ENCODE measurements at regions not wholly inside any gene's neighbourhood (a gene's known extent, or its start where the extent isn't known, plus 50 kb on each side); places are given as distances from the start of the nearest gene placed in this dataset.
"Not testable (repeated sequence)": the region's sequence is repeated elsewhere in the genome, so short reads cannot be mapped to it uniquely, and the experiment has no call there.

DNA sequence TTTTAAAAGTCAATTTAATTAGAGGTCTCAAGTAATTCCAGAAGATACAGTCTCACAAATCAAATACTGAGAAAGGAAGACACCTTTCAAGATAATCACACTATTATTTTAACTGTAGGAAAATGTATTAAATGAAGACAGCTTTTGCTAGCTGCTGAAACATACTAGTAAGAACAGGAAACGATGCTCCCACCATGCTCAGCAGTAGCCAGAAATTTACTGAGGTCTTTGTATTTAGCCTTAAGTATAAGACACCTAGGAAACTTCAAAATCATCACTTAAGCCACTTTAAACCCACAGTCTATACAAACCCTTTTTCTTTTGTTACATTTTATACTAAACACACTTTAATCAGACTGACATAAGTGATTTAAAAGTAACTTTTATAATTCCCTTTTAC is 72.7 kb upstream of the NPIPB12 start:
- DNase-seq (ENCODE audit: low read depth) = not testable (repeated sequence)

DNA sequence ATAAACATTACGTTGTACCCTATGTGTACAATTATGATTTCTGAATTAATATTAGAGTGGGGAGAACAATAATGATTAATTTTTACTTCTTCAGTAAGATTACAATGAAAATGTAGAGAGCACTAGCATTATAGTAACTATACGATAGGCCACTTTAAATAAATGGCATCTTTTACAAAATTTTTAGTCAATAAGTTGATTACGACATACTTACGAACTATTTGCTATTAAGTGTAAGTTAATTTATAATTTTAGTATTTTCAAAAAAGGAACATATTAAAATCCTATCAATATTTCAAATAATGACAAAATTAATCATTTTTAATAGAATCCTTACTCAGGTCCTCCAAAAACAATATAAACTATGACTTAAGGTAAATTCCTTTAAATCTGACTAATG is 75.6 kb upstream of the NPIPB12 start:
- not testable (repeated sequence) for DNase-seq (ENCODE audit: low read depth); H3K4me3 ChIP-seq (ENCODE audit: low read depth, low read length)

More for the DNA sequence above, 72.7 kb upstream of the NPIPB12 start:
- not testable (repeated sequence) for H3K4me3 ChIP-seq (ENCODE audit: low read depth, low read length)

DNA sequence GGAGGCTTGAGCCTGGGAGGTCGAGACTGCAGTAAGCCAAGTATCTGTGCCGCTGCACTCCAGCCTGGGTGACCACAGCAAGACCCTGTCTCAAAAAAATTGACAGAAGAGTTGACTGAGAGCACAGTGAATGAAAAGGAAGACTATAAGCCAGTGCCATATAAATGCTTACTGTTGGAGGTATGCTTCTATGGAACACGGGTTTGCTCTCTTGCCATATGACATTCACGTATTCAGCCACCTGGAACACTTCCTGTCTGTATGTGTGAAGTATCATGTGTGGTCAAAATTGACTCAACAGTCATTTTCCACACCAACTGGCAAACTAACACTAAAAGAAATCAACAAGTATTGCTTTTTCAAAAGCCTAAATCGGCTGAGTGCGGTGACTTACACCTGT is 71.1 kb upstream of the SPN start:
- H3K4me3 ChIP-seq (ENCODE audit: low read depth, low read length); DNase-seq (ENCODE audit: low read depth): not testable (repeated sequence)

DNA sequence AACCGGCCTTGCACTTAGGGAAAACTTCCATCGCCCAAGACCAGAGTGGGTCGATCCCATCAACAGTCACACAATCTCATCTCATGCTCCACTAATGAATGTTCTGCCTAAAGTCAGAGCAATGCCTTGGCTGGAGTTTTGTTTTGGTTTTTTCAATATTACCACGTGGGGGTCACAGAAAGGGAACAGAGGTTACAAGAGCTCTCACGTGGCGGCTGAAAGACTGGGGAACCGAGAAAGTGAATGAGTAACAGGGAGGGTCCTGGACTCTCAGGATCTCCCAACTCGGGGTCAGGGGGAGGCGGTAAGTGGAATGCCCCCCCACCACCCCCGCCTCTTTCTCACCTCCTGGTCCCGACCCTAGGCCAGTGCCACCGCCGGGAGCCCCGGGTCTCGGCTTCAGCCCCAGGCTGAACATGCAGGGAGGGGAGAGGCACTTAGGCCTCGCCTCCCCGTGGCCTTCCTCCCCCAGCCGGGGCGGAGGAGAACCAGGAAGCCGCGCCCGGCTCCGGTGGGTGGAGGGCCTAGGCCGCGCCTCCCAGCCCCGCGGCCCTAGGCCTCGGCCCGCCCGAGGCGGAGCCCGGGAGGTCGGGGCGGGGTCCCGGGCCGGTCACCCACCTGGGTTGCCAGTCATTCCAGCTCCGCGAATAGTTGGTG is 68.7 kb upstream of the SPN start:
- H3K4me3 ChIP-seq (ENCODE audit: low read depth, low read length) = peak overlapping the region; percentile 70
- peak; percentile 75 for DNase-seq (ENCODE audit: low read depth)

DNA sequence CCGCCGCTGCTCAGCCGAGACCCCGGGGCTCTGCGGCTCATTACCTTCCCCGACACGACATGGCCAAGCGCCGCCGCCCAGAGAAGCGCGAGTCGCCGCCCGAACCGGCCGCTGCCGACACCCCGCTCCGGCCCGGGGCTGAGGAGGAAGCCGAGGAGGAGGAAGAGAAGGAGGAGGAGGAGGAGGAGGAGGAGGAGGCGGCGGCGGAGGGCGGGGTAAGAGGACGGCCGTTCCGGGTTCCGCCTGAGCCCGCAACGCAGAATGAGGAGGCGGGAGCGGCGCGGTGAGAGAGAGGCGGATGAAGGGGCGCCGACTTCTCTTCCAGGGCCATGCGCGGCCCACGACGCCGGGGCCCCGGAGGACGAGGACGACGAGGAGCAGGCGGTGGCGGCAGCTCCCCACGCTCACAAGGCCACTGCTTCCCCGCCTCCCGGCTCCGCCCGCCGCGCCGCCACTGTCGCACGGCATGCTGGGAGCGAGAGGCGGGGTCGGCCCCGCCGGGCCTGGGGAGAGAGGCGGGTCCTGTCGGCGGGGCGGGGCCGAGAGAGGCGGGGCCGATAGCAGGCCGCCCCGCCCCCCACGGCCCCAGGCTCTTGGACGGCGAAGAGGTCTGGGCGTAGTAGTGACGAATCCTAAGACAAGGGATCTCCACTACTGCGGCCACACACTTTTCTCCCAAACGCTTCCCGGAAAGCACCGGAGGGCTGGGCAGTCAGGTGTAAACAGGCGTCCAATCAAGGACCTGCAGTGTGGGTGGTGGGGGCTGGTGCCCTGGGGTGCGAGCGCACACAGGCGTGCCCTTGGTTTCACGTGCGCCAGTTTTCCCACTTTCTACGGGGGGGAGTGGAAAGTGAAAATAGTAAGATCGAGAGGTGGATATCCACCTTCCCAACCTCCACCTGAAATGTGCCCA is 67.9 kb upstream of the SPN start:
- peak; percentile 90 for DNase-seq (ENCODE audit: low read depth)
- H3K4me3 ChIP-seq (ENCODE audit: low read depth, low read length) = peak overlapping the region; percentile 70

DNA sequence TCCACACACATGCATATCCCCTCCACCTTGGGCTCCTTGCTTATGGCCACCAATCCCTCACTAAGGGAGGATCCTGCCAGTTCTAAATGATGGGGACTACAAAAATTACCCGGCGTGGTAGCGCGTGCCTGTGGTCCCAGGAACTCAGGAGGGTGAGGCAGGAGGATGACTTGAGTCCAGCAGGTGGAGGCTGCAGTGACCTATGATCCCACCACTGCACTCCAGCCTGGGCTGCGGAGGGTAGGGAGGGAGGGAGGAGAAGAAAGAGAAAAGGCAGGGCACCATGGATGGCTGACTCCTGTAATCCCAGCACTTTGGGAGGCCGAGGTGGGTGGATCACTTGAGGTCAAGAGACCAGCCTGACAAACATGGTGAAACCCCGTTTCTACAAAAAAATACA is 66.0 kb upstream of the SPN start:
- DNase-seq (ENCODE audit: low read depth); H3K4me3 ChIP-seq (ENCODE audit: low read depth, low read length): not testable (repeated sequence)

DNA sequence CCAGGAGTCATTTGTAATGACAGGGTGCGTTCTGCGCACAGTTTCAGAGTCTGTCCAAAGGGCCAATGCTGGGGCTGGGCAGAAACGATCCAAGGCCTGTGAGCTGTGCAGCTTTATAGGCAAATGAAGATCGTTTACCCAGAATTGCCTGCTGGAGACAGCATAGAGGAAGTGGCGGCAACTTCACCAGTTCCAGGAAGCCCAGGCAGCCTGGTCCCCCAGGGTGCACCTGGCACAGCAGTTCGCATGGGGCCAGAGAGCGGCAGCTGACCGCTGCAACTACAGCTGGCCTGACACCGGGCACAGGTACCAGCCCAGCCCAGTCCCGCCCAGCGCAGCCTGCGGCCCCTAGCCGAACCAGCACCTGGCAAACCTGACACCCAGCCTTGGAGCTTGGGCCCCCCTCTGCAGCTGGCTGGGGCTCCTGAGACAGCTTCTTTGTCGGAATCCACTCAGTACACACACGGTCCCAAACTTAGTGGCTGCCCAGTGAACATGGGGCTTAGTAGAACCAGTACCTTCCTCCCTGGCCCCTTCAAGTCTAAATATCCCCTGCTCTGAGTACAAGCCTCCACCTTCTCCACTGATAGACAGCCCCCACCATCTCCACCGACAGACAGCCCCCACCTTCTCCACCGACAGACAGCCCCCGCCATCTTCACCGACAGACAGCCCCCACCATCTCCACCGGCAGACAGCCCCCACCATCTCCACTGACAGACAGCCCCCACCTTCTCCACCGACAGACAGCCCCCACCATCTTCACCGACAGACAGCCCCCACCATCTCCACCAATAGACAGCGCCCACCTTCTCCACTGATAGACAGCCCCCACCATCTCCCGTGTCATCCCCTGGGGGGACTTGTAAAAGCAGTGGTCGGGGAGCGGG is 62.7 kb upstream of the SPN start:
- DNase-seq (ENCODE audit: low read depth) = peak; percentile 74
- H3K4me3 ChIP-seq (ENCODE audit: low read depth, low read length) = peak overlapping the region; percentile 44

DNA sequence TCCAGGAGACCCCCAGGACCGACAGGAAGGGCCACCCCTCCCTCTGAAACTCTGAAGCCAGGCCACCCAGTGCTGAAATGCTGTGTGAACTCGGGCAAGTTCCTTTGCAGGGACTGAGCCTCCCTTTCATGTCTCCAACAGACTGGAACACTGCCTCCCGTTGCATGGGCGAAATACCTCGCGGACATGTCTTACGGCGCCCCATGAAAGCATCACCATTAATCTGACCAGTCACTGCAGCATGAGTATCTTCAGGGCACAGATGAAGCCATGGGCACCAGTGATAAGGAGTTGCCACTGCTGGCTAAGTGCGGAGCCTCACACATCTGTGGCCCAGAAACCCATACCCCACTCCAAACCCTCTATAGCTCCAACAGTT is 60.8 kb upstream of the SPN start:
- H3K4me3 ChIP-seq (ENCODE audit: low read depth, low read length) = not testable (repeated sequence)
- peak; percentile 5 for DNase-seq (ENCODE audit: low read depth)

DNA sequence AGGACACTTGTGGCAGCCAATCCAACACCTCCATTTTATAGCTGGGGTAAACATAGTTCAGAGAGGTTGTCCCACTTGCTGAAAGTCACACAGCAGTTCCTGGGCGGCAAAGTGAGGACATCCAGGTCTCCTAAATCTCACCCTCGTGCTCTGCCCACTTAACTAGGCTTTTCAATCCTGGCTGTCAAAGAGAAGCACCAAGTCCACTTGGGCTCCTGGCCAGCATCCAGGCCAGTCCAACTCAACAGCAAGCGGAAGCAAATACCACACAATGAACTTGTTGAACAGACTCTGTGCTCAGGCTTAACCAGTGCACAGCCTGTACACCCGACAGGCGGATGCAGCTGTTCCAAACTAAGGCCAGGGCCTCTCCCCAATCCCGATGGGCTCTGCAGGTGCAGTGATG is 60.4 kb upstream of the SPN start:
- not testable (repeated sequence) for DNase-seq (ENCODE audit: low read depth); H3K4me3 ChIP-seq (ENCODE audit: low read depth, low read length)

DNA sequence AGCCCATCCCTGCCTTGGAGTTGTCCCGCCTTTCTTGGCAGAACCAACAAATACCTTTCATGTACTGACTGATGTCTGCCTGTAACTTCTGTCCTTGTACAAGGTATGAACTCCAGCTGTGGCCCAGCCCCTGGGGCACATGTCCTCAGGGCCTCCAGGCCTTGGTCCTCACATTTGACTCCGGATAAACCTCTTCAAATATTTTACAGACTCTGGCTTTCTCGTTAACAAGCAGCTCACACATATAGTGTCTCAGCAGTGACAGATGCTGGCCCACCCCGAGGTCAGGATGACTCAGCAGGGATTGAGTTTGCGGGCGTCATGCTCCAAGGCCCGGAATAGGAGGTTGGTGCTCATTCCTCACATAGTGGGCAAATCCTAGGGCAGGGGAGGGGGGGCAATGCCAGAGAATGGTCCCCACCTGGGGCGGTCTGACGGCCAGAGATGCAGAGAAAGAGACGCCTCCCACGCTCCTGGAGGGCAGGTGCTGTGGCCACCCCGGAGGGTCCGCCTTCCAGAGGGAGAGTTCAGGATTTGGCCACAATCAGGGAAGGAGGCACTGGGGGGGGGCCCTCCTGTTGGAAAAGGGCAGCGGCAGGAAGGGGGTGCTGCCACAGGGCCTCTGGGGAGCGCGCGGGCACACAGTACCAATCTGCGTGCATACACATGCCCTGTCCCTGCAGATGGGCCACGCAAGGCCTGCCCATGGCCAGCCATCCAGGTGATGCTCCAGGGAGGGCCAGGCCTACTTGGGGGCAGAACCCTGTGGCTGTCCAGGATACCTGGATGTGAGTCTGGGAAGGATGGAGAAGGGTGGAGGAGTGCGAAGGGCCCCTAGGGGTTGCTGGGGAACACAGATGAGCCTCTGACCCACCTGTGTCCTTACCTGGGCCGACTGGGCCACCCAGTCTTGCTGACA is 58.2 kb upstream of the SPN start:
- not testable (repeated sequence) for DNase-seq (ENCODE audit: low read depth); H3K4me3 ChIP-seq (ENCODE audit: low read depth, low read length)

DNA sequence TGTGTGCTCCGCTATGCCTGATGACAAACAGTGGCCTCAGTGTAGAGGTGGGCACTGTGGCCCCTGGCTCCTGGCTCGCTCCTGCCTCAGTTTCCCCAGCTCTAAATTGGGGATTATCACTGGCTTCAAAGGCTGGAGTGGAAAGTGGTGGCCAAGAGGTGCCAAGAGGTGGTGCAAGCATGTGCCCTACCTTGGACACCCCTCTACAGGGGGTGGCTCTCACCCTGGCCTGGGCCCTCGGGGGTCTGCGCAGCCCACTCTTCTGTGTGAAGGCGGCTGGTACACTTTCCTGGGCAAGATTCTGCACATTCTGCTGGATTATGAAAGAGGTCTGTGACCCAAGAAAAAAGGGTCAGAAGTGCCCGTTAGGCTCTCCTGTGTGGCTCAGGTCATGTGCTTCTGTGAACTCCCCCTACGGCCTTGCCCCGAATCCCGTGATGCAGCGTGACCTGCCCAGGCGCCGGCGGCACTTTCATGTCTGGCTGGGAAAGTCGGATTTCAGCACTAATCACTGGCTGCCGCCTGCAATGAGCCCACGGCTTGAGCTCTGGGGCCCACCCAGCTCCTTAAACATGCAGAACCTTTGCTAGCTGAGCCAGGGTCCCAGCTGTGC is 57.3 kb upstream of the SPN start:
- not testable (repeated sequence) for H3K4me3 ChIP-seq (ENCODE audit: low read depth, low read length); DNase-seq (ENCODE audit: low read depth)

DNA sequence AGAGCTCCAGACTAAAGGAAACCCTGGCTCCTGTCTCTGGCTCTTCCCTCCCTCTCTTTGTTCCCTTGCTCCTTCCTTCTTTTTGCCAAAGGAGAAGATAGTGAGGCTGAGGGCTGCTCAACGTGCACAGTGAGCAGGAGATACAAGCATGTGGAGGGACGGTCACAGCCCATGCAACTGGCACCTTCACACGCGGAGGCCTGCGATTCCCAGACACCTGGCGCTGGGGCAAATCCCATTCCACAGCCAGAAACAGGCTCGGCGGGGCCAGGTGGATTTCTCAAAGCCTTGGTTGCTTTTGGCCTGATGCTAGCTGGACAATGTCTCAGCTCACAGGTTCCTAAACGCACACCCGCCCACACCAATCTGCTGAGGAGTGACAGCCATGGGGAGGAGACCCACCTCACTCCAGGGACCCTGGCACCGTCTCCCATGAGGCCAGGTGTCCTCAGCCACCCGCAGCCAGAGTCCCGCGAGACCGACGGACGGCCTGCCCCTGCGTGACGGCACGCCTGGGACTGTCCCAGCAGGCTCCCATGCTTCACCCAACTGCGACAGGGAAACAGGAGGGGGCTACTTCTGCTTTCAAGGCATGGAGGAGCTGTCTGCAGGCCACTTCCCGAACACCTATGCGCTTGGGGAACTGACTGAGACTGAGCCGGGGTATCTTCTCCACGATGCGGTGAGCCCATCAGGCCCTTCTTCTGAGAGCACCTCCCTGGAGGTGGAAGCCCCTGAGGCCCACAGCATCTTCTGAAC is 56.2 kb upstream of the SPN start:
- DNase-seq (ENCODE audit: low read depth) = peak; percentile 36
- H3K4me3 ChIP-seq (ENCODE audit: low read depth, low read length) = peak overlapping the region; percentile 34; the same call in 1 of the 2 replicates

DNA sequence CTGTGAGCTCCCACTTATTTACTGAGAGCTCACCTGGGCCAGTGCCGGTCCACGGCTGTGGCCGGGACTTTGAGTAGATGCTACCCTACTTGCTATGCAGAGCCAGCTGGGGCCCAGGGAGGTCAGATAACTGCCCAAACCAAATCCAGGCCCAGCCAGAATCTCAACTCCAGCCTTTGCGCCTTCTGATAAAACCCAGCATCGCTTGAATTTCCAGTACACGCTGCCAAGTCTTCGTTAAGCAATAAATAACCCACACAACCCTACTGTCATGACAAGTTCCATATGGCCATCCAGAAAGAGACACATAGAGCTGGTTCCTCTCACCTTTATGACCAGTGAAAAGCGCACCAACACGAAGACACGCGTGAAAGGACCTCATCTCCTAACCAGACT is 55.6 kb upstream of the SPN start:
- H3K4me3 ChIP-seq (ENCODE audit: low read depth, low read length) = peak overlapping the region; percentile 34; the same call in 1 of the 2 replicates
- DNase-seq (ENCODE audit: low read depth) = not testable (repeated sequence)

DNA sequence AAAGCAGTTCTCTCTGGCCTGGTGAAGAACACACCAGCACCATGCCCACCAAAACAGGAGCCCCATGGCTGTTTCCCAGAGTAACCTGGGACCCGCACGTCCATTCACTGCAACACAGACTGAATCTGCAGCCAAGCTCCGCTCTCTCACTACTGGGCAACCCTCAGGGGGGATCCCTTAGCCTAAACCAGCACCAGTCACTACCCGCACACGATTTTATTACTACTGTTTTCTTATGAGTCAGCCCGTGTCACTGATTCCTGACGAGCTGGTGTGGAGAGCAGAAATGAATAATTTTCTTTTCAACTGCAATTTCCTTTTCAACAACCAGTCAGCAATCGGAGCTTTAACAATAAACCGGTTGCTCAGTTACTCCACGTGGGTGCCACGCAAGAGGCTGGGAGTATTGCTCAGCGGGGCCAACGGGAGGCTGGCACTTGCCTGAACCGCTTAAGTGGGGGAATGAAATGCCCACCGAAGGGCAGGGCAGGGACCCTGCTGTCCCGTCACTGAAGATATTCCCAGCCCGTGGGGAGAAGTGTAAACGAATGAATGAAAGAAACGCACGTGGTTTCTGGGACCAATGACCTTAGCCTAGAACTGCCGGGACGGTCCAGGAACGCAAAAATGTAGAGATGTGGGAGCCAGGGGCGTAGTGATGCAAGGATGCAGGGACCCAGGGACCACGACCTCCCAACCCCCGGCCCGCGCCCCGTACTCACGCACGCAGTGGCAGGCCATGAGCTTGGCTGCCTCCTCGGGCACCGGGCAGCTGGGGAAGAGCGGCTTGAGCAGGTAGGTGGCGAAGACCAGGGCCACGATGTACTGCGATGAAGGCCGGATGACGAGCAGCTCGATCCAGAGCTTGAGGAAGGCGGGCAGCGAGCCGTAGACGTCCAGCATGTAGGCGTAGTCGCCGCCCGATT is 50.4 kb upstream of the SPN start:
- DNase-seq (ENCODE audit: low read depth) = not testable (repeated sequence)

More for the DNA sequence above, 50.4 kb upstream of the SPN start:
- H3K4me3 ChIP-seq (ENCODE audit: low read depth, low read length) = peak overlapping the region; percentile 83
